NT2/D1 (cell line): ENCODE measurements at regions not wholly inside any gene's neighbourhood (a gene's known extent, or its start where the extent isn't known, plus 50 kb on each side); places are given as distances from the start of the nearest gene placed in this dataset.

Experiments
- DNase-seq: peaks from one replicate; pipeline ENCODE4 v3.0.0-alpha.2; 2011; ENCODE audit warnings: low read depth, low spot score
- H3K27me3 ChIP-seq: 2 replicates; pipeline ENCODE4 v1.6.0; 2011; ENCODE audit warnings: mild to moderate bottlenecking; ENCODE audit not compliant: insufficient read length, insufficient read depth
- H3K36me3 ChIP-seq: 2 replicates; pipeline ENCODE4 v1.6.1; 2011; ENCODE audit warnings: mild to moderate bottlenecking, low read length, mixed read lengths; ENCODE audit not compliant: insufficient read depth, insufficient read length
- H3K4me1 ChIP-seq: 2 replicates; pipeline ENCODE4 v1.5.1; 2011; ENCODE audit not compliant: insufficient read depth, insufficient read length
- H3K4me3 ChIP-seq: 2 replicates; pipeline ENCODE4 v1.5.1; 2011; ENCODE audit warnings: low read depth; ENCODE audit not compliant: insufficient read length
- H3K9ac ChIP-seq: 2 replicates; pipeline ENCODE4 v1.6.0; 2011; ENCODE audit warnings: low read depth; ENCODE audit not compliant: insufficient read length
- H3K9me3 ChIP-seq: 2 replicates; pipeline ENCODE4 v1.5.1; 2011; ENCODE audit warnings: mild to moderate bottlenecking, low read length; ENCODE audit not compliant: insufficient read depth
- SUZ12 ChIP-seq: IDR thresholded peaks from 2 replicates; pipeline ENCODE4 v1.6.1; 2011; ENCODE audit not compliant: insufficient read length, insufficient read depth; ENCODE audit errors: extremely low read depth
- YY1 ChIP-seq: IDR thresholded peaks from 2 replicates; pipeline ENCODE4 v1.6.1; 2011; ENCODE audit not compliant: insufficient read length, insufficient read depth
- ZNF274 ChIP-seq: IDR thresholded peaks from 2 replicates; pipeline ENCODE4 v1.6.1; 2011; ENCODE audit warnings: mild to moderate bottlenecking, low read depth, low read length

DNA sequence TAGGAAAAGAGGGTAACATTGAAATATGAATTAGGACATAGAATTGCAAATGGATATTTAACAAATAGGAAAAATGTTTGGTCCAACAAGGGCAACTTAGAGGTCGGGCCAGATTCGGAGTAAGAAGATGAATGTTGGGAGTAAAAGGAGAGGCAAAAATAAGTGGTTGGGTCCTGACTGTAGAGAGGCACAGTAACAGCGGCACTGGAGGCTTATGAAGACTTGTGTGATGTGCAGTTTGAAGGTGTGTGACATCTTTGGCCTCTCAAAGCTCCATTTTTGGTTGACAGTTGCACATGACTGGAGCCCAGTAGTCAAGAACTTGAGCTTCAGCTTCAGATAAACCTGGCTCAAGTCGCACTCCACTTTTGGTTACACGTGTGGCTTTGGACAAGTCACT, 109.9 kb upstream of the PAXBP1 start:
- Histone ChIP-seq H3K4me3 (no peak overlapping the region), H3K36me3 (no peaks in the 10 kb centered on the region), H3K9ac (no peak overlapping the region), H3K4me1 (no peaks in the 10 kb centered on the region), H3K9me3 (no peaks in the 10 kb centered on the region), H3K27me3 (no peaks in the 10 kb centered on the region)
- TF ChIP-seq YY1, result no peak
- TF ChIP-seq SUZ12, result no peak
- no peak for TF ChIP-seq ZNF274
- DNase-seq, result no peak

DNA sequence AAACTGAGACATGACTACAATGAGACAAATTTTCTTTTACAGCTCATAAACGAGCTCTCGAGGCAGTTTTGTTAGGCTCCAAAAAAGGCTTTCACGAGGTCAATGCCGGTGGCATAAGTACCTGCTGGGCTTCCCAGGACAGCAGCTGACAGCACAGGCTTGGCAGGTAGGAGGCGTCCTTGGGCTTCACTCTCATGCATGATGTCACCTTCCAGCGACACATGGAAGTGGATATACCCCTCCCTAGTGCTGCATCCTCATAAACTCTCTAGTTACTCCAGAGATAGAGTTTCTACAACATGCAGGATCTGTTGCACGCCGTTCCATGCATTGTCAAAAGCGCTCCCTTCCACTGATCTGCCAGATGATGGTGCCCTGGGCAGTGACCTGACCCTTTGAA, 112.5 kb upstream of the PAXBP1 start:
- DNase-seq, result no peak
- H3K9ac ChIP-seq, result no peak overlapping the region
- H3K9me3 ChIP-seq, result no peaks in the 10 kb centered on the region
- H3K27me3 ChIP-seq, result no peaks in the 10 kb centered on the region
- H3K4me1 ChIP-seq, result no peaks in the 10 kb centered on the region
- TF ChIP-seq ZNF274, result no peak
- no peak for TF ChIP-seq SUZ12
- TF ChIP-seq YY1, result no peak
- no peak overlapping the region for H3K4me3 ChIP-seq
- no peaks in the 10 kb centered on the region for H3K36me3 ChIP-seq

DNA sequence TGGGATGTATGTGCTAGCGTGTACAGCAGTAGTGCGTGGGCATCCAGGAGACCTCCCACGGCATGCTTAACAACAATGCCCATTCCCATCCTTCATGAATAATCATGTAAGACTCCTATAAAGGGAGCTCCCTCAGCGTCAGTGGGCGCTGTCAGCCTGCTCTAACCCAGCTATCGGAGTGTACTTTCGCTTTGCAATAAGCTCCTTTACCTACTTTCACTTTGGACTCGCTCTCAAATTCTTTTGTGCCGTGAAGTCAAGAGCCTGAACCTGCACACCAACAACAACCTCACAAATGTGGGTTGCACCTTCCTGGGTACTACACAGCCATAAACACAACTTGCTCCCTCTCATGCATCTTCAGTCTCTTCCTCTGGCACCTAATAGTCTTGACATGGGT, 114.8 kb upstream of the PAXBP1 start:
- TF ChIP-seq YY1 (no peak), SUZ12 (no peak), ZNF274 (no peak)
- Histone ChIP-seq H3K27me3 (no peaks in the 10 kb centered on the region), H3K9me3 (no peaks in the 10 kb centered on the region), H3K4me3 (no peak overlapping the region), H3K9ac (no peak overlapping the region), H3K36me3 (no peaks in the 10 kb centered on the region), H3K4me1 (no peaks in the 10 kb centered on the region)
- DNase-seq, result no peak

DNA sequence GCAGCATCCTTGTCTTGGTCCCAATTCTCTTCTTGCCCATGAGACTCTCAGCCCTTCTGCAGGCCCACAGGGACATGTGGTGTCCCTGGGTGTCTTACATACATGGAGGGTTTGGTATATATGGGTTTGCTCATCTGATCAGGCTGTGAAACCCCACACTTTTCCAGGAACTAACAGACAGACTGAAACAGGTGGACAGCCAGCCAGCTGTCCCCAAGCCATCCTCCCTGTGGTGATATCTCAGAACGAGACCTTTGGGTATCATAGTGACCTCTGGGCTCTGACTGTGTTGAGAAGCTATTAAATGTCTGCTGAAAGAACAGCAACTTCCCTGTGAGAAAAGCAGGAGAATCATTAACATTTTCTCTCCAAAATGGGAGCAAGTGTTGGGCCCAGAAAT, 115.5 kb upstream of the PAXBP1 start:
- Histone ChIP-seq H3K9me3 (no peaks in the 10 kb centered on the region), H3K4me1 (no peaks in the 10 kb centered on the region), H3K4me3 (no peak overlapping the region), H3K36me3 (no peaks in the 10 kb centered on the region), H3K27me3 (no peaks in the 10 kb centered on the region), H3K9ac (no peak overlapping the region)
- no peak for DNase-seq
- TF ChIP-seq ZNF274 (no peak), YY1 (no peak), SUZ12 (no peak)

DNA sequence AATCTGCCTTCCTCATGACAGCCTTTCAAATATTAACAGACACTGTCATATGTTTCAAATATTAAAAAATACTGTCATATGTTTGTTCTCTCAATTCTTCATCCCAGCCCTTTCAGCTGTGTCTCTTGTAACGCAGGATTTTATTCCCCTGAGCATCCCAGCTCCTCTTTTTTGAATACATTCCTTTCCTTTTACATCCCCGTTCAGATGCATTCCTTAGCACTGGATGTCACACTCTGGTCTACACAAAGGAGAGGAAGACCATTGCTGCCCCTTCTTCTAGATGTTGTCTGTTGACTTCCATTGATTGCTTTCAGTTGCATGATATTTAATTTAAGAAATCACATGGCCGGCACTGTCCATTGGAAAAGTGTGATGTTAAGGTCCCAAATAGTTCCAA, 117.4 kb upstream of the PAXBP1 start:
- no peaks in the 10 kb centered on the region for H3K9me3 ChIP-seq
- H3K27me3 ChIP-seq, result no peaks in the 10 kb centered on the region
- H3K9ac ChIP-seq, result no peak overlapping the region
- H3K36me3 ChIP-seq, result no peaks in the 10 kb centered on the region
- TF ChIP-seq SUZ12, result no peak
- TF ChIP-seq YY1, result no peak
- no peak for TF ChIP-seq ZNF274
- H3K4me3 ChIP-seq, result no peak overlapping the region
- peak; percentile 52 for DNase-seq
- no peaks in the 10 kb centered on the region for H3K4me1 ChIP-seq

DNA sequence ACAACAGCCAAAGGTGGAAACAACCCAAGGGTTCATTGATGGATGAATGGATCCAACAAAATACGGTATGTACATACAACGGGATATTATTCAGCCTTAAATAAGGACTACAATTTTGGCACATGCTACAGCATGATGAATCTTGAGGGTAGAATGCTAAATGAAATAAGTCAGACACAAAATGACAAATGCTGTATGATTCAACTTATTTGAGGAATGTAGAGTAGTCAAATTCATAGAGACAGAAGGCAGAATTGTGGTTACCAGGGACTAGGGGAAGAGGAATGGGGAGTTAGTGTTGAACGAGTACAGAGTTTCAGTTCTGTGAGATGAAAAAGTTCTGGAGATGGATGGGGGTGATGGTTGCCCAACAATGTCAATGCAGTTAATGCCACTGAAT, 118.0 kb upstream of the PAXBP1 start:
- Histone ChIP-seq H3K9ac (no peak overlapping the region), H3K36me3 (no peaks in the 10 kb centered on the region), H3K27me3 (no peaks in the 10 kb centered on the region), H3K4me3 (no peak overlapping the region), H3K9me3 (0 out of 2 replicates have a peak, but pooled peaks cover 2% of the 10 kb centered on the region), H3K4me1 (no peaks in the 10 kb centered on the region)
- TF ChIP-seq YY1 (no peak), SUZ12 (no peak), ZNF274 (no peak)
- no peak for DNase-seq

DNA sequence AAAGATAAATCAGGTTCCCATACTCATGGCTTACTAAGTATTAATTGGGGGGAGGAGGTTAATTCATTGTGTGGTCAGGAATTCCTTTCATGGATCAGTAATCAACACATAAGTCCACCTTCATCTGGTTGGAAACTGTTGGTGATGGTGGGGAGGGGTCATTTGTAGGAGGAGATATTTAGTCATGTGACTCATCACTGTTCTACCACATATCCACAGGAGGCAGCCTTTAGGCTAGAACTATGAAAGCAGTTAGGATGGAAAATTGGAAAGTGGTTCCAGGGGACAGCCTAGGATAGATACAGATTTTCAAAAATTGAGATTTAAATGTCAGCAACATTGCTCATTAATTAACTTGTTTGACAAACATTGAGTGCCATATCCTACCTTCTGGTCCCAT, 122.8 kb upstream of the PAXBP1 start:
- no peak for TF ChIP-seq SUZ12
- no peak for TF ChIP-seq YY1
- no peak for TF ChIP-seq ZNF274
- no peak for DNase-seq
- H3K9ac ChIP-seq, result no peak overlapping the region
- H3K36me3 ChIP-seq, result no peaks in the 10 kb centered on the region
- H3K27me3 ChIP-seq, result no peaks in the 10 kb centered on the region
- no peaks in the 10 kb centered on the region for H3K4me1 ChIP-seq
- no peak overlapping the region for H3K4me3 ChIP-seq
- H3K9me3 ChIP-seq, result 0 out of 2 replicates have a peak, but pooled peaks cover 12% of the 10 kb centered on the region

DNA sequence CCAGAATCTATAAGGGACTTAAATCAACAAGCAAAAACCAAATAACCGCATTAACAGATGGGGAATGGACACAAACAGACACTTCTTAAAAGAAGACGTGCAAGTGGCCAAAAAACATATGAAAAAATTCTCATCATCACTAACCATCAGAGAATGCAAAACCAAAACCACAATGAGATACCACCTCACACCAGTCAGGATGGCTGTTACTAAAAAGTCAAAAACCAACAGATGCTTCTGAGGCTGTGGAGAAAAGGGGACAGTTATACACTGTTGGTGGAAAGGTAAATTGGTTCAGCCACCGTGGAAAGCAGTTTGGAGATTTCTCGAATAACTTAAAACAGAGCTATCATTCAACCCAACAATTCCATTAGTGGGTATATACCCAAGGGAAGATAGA, 124.9 kb upstream of the OLIG2 start:
- TF ChIP-seq YY1, result no peak
- TF ChIP-seq SUZ12, result no peak
- TF ChIP-seq ZNF274, result no peak
- H3K4me3 ChIP-seq, result no peak overlapping the region
- DNase-seq, result no peak
- no peaks in the 10 kb centered on the region for H3K36me3 ChIP-seq
- no peaks in the 10 kb centered on the region for H3K4me1 ChIP-seq
- no peaks in the 10 kb centered on the region for H3K27me3 ChIP-seq
- H3K9me3 ChIP-seq, result no peaks in the 10 kb centered on the region
- H3K9ac ChIP-seq, result no peak overlapping the region
